ENCODE measurements at regions not wholly inside any gene's neighbourhood (a gene's known extent, or its start where the extent isn't known, plus 50 kb on each side); places are given as distances from the start of the nearest gene placed in this dataset.

DNA sequence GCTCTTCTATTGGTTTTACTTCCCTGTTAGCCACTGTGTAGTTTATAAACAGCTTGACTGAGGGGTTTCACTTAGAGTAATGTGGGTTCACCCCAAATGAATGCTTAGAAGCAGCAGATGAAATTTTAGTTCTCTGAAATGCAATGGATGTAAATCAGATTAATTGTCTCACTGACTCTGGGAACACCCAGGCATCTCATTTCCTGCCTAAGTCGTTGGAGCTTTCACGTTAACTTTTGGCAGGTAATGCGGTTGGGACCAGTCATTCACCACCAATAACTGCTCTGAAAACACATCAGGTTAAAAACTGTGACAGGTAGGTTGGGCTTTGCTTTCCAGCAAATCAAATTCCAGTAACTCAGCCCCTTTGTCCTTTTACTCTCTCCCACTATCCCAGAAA, 775.4 kb downstream of the NTRK3 start:
- H3K36me3 ChIP-seq (ENCODE audit: control insufficient read depth in 2 of 2, insufficient read depth in 1 of 2, low read length in 2 of 2), result no peaks in the 10 kb centered on the region
- no peak overlapping the region for H3K4me3 ChIP-seq (ENCODE audit: low read depth, low read length)
- H3K9me3 ChIP-seq (ENCODE audit: control insufficient read depth, insufficient read depth, low read depth, low read length), result no peaks in the 10 kb centered on the region
- POLR2A ChIA-PET, result no interaction called here
- CTCF ChIA-PET, result no interaction called here
- H3K27ac ChIP-seq (ENCODE audit: extremely low read depth, low read depth, low read length), result no peak overlapping the region
- peaks cover 8% of the 10 kb centered on the region for H3K4me1 ChIP-seq (ENCODE audit: control insufficient read depth, insufficient read depth, low read length)
- TF ChIP-seq ZNF394 (tag by site-specific recombination; IDR thresholded peaks at IDR 0.05; ENCODE audit: borderline replicate concordance) (no peak), ZNF830 (tag by site-specific recombination; IDR thresholded peaks at IDR 0.05; ENCODE audit: low read depth) (no peak), YY1 (tag by site-specific recombination; IDR thresholded peaks at IDR 0.05) (no peak), ZNF514 (tag by site-specific recombination; IDR thresholded peaks at IDR 0.05) (no peak)
- TF ChIP-seq, protein P1, sequence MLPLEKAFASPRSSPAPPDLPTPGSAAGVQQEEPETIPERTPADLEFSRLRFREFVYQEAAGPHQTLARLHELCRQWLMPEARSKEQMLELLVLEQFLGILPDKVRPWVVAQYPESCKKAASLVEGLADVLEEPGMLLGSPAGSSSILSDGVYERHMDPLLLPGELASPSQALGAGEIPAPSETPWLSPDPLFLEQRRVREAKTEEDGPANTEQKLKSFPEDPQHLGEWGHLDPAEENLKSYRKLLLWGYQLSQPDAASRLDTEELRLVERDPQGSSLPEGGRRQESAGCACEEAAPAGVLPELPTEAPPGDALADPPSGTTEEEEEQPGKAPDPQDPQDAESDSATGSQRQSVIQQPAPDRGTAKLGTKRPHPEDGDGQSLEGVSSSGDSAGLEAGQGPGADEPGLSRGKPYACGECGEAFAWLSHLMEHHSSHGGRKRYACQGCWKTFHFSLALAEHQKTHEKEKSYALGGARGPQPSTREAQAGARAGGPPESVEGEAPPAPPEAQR (tag by site-specific recombination; IDR thresholded peaks at IDR 0.05), result no peak
- TF ChIP-seq, protein P2, sequence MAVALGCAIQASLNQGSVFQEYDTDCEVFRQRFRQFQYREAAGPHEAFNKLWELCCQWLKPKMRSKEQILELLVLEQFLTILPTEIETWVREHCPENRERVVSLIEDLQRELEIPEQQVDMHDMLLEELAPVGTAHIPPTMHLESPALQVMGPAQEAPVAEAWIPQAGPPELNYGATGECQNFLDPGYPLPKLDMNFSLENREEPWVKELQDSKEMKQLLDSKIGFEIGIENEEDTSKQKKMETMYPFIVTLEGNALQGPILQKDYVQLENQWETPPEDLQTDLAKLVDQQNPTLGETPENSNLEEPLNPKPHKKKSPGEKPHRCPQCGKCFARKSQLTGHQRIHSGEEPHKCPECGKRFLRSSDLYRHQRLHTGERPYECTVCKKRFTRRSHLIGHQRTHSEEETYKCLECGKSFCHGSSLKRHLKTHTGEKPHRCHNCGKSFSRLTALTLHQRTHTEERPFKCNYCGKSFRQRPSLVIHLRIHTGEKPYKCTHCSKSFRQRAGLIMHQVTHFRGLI (tag by site-specific recombination; IDR thresholded peaks at IDR 0.05), result no peak

DNA sequence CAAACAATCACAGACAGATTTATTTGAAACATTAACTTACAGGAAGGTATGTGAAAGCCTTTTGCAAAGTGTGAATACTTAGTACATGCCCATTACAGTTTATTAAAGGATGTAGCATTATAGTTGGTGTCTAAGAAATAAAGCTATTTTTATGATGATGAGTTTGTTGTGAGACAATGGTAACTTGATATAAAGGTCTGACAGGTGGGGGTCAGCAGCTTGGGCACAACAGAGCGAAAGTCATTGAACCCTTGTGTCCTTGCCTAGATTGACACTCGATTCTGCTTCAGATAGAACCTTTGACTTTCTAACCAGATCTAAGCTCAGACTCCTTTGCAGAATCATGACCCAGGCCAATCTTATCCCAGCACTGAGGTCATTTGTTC, 777.9 kb downstream of the NTRK3 start:
- POLR2A ChIA-PET, result no interaction called here
- Histone ChIP-seq H3K4me3 (ENCODE audit: low read depth, low read length) (no peak overlapping the region), H3K4me1 (ENCODE audit: control insufficient read depth, insufficient read depth, low read length) (peaks cover 8% of the 10 kb centered on the region), H3K36me3 (ENCODE audit: control insufficient read depth in 2 of 2, insufficient read depth in 1 of 2, low read length in 2 of 2) (no peaks in the 10 kb centered on the region), H3K27ac (ENCODE audit: extremely low read depth, low read depth, low read length) (no peak overlapping the region), H3K9me3 (ENCODE audit: control insufficient read depth, insufficient read depth, low read depth, low read length) (no peaks in the 10 kb centered on the region)
- no peak for TF ChIP-seq ZXDB (tag by site-specific recombination; IDR thresholded peaks at IDR 0.05)
- no peak for TF ChIP-seq ZBTB7A (tag by site-specific recombination; IDR thresholded peaks at IDR 0.05; ENCODE audit: low read depth)
- CTCF ChIA-PET, result interaction anchor here (0.6 to 1.8 kb wide), 6 partner anchors 12 to 1614 kb away, joined by 3 to 5 read pairs (median 3); no protein-coding TSS in a partner anchor

DNA sequence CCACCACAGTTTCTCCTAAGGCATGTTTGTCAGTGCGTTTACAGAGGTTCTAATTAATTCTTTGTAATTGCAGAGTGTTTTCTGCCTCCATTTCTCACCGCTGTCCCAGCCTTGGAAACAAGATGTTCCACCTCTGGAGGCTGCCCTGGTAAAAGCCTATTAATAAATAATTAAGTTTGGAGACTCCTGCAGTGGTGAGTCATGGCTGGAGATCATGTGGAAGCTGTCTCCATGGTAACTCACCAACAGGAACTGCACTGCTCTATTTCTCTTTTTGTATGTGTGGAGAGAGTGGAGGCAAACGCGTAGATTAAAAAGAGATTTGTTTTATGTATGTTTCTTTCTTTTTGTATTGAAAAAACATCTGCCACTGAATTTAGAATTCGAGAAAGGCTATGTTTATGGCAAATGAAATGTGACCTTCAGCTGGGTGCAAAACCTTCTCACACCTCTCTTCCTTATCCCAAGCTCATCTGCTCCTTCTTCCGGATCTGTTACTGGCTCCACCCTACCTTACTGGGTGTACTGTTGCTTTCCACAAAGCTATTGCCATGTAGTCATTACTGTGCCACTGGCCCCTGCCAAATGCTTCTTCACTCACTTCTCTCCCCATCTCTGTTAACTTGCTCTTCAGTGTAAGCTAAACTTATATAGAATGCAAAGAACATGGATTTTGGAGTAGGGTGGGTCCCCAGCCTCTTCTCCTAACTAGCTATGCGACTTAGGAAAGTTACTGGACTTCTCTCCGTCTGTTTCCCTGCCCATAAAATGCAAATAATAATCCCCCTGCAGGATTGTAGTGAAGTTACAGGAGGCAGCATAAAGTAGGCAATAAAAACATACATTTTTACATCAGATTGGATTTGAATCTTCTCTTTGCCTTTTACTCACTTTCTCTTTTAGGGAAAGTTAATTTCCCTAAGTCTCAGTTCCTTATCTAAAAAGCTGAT, 778.5 kb downstream of the NTRK3 start:
- POLR2A ChIA-PET, result no interaction called here
- H3K4me3 ChIP-seq (ENCODE audit: low read depth, low read length), result peak overlapping the region; percentile 18
- CTCF ChIA-PET, result interaction anchor here (0.6 to 1.8 kb wide), 10 partner anchors 13 to 1613 kb away, joined by 3 to 5 read pairs (median 3); no protein-coding TSS in a partner anchor
- no peaks in the 10 kb centered on the region for H3K36me3 ChIP-seq (ENCODE audit: control insufficient read depth in 2 of 2, insufficient read depth in 1 of 2, low read length in 2 of 2)
- no peaks in the 10 kb centered on the region for H3K9me3 ChIP-seq (ENCODE audit: control insufficient read depth, insufficient read depth, low read depth, low read length)
- peaks cover 8% of the 10 kb centered on the region for H3K4me1 ChIP-seq (ENCODE audit: control insufficient read depth, insufficient read depth, low read length)
- H3K27ac ChIP-seq (ENCODE audit: extremely low read depth, low read depth, low read length), result no peak overlapping the region
- TF ChIP-seq PRDM1 (tag by site-specific recombination; IDR thresholded peaks at IDR 0.05) (peak; percentile 43; the same call in 1 of the 2 replicates), ZBTB7A (tag by site-specific recombination; IDR thresholded peaks at IDR 0.05; ENCODE audit: low read depth) (no peak)

DNA sequence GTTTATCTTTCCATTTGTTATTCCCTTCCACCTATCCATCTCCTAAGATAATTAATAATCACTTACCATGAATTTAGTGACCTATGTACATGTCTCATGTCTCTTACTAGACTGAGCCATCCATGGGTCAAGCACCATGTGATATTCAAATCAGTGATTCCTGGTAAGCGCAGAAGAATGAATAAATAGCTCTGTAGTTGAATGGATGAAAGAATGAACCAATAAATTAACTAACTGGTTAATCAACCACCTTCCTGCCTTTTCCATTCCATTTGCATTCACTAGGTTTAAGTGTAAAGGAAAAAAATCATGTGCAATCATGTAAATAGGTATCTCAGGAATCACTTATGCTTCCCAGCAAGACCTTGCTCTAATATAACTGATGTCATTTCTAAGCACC, 779.5 kb downstream of the NTRK3 start:
- CTCF ChIA-PET, result no interaction called here
- Histone ChIP-seq H3K36me3 (ENCODE audit: control insufficient read depth in 2 of 2, insufficient read depth in 1 of 2, low read length in 2 of 2) (no peaks in the 10 kb centered on the region), H3K4me3 (ENCODE audit: low read depth, low read length) (no peak overlapping the region), H3K9me3 (ENCODE audit: control insufficient read depth, insufficient read depth, low read depth, low read length) (no peaks in the 10 kb centered on the region), H3K27ac (ENCODE audit: extremely low read depth, low read depth, low read length) (no peak overlapping the region), H3K4me1 (ENCODE audit: control insufficient read depth, insufficient read depth, low read length) (peaks cover 8% of the 10 kb centered on the region)
- TF ChIP-seq ZNF747 (tag by site-specific recombination; IDR thresholded peaks at IDR 0.05), result no peak
- TF ChIP-seq, protein P3, sequence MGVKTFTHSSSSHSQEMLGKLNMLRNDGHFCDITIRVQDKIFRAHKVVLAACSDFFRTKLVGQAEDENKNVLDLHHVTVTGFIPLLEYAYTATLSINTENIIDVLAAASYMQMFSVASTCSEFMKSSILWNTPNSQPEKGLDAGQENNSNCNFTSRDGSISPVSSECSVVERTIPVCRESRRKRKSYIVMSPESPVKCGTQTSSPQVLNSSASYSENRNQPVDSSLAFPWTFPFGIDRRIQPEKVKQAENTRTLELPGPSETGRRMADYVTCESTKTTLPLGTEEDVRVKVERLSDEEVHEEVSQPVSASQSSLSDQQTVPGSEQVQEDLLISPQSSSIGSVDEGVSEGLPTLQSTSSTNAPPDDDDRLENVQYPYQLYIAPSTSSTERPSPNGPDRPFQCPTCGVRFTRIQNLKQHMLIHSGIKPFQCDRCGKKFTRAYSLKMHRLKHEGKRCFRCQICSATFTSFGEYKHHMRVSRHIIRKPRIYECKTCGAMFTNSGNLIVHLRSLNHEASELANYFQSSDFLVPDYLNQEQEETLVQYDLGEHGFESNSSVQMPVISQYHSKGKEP (tag by site-specific recombination; IDR thresholded peaks at IDR 0.05), result no peak
- no peak for TF ChIP-seq ZNF324 (tag by site-specific recombination; IDR thresholded peaks at IDR 0.05)
- TF ChIP-seq, protein P4, sequence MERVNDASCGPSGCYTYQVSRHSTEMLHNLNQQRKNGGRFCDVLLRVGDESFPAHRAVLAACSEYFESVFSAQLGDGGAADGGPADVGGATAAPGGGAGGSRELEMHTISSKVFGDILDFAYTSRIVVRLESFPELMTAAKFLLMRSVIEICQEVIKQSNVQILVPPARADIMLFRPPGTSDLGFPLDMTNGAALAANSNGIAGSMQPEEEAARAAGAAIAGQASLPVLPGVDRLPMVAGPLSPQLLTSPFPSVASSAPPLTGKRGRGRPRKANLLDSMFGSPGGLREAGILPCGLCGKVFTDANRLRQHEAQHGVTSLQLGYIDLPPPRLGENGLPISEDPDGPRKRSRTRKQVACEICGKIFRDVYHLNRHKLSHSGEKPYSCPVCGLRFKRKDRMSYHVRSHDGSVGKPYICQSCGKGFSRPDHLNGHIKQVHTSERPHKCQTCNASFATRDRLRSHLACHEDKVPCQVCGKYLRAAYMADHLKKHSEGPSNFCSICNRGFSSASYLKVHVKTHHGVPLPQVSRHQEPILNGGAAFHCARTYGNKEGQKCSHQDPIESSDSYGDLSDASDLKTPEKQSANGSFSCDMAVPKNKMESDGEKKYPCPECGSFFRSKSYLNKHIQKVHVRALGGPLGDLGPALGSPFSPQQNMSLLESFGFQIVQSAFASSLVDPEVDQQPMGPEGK (tag by site-specific recombination; IDR thresholded peaks at IDR 0.05), result no peak
- no peak for TF ChIP-seq HOXC10 (CRISPR knock-in tag; IDR thresholded peaks at IDR 0.05)
- TF ChIP-seq ZNF169 (tag by site-specific recombination; IDR thresholded peaks at IDR 0.05), result no peak
- TF ChIP-seq ZNF623 (tag by site-specific recombination; IDR thresholded peaks at IDR 0.05), result no peak
- TF ChIP-seq, protein P5, sequence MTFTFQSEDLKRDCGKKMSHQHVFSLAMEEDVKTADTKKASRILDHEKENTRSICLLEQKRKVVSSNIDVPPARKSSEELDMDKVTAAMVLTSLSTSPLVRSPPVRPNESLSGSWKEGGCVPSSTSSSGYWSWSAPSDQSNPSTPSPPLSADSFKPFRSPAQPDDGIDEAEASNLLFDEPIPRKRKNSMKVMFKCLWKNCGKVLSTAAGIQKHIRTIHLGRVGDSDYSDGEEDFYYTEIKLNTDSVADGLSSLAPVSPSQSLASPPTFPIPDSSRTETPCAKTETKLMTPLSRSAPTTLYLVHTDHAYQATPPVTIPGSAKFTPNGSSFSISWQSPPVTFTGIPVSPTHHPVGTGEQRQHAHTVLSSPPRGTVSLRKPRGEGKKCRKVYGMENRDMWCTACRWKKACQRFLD (tag by site-specific recombination; IDR thresholded peaks at IDR 0.05), result no peak
- POLR2A ChIA-PET, result no interaction called here
